H9 (cell line): ENCODE measurements at regions not wholly inside any gene's neighbourhood (a gene's known extent, or its start where the extent isn't known, plus 50 kb on each side); places are given as distances from the start of the nearest gene placed in this dataset.
"Not testable (repeated sequence)": the region's sequence is repeated elsewhere in the genome, so short reads cannot be mapped to it uniquely, and the experiment has no call there.

ENCODE experiments used
- DNase-seq: peaks from one replicate; pipeline ENCODE4 v3.0.0-alpha.2; 2017
- H2AFZ ChIP-seq: one replicate; pipeline ENCODE4 v1.6.1; 2013; ENCODE audit warnings: mild to moderate bottlenecking, low read length, control low read depth, moderate library complexity
- H2AK5ac ChIP-seq: 2 replicates; pipeline ENCODE4 v1.6.1; 2013; ENCODE audit warnings: low read length, control low read depth, mixed read lengths; ENCODE audit not compliant: insufficient read length
- H2BK120ac ChIP-seq: one replicate; pipeline ENCODE4 v1.6.1; 2013; ENCODE audit warnings: low read depth, mild to moderate bottlenecking, low read length, control low read depth, inconsistent platforms; ENCODE audit not compliant: poor library complexity, severe bottlenecking
- H2BK12ac ChIP-seq: 2 replicates; pipeline ENCODE4 v1.6.1; 2013; ENCODE audit warnings: low read length, control low read depth, mixed read lengths, low read depth; ENCODE audit not compliant: insufficient read length
- H2BK15ac ChIP-seq: 2 replicates; pipeline ENCODE4 v1.6.1; 2013; ENCODE audit warnings: low read depth, low read length, control low read depth
- H2BK20ac ChIP-seq: one replicate; pipeline ENCODE4 v1.6.1; 2013; ENCODE audit warnings: low read depth, mild to moderate bottlenecking, low read length, control low read depth, inconsistent platforms; ENCODE audit not compliant: poor library complexity, severe bottlenecking
- H2BK5ac ChIP-seq: 2 replicates; pipeline ENCODE4 v1.6.1; 2013; ENCODE audit warnings: low read length, control low read depth, mixed read lengths; ENCODE audit not compliant: insufficient read length
- H3K14ac ChIP-seq: 2 replicates; pipeline ENCODE4 v1.6.1; 2013; ENCODE audit warnings: low read length, control low read depth; ENCODE audit not compliant: insufficient read depth
- H3K18ac ChIP-seq: 2 replicates; pipeline ENCODE4 v1.6.1; 2013; ENCODE audit warnings: low read depth, mild to moderate bottlenecking, mixed read lengths, low read length, control low read depth; ENCODE audit not compliant: insufficient read length
- H3K23ac ChIP-seq: 2 replicates; pipeline ENCODE4 v1.6.1; 2013; ENCODE audit warnings: low read length, control low read depth, mixed read lengths, low read depth; ENCODE audit not compliant: insufficient read length
- H3K23me2 ChIP-seq: 2 replicates; pipeline ENCODE4 v1.6.1; 2013; ENCODE audit warnings: low read depth, mild to moderate bottlenecking, mixed read lengths, low read length, control low read depth; ENCODE audit not compliant: insufficient read length, poor library complexity, severe bottlenecking
- H3K27ac ChIP-seq: 2 replicates; pipeline ENCODE4 v1.5.1; 2013; ENCODE audit warnings: low read length, control low read depth, mixed read lengths, low read depth; ENCODE audit not compliant: insufficient read length
- H3K27me3 ChIP-seq: 2 replicates; pipeline ENCODE4 v1.6.1; 2013; ENCODE audit warnings: low read length, control low read depth, inconsistent platforms; ENCODE audit not compliant: insufficient read depth
- H3K4ac ChIP-seq: 2 replicates; pipeline ENCODE4 v1.6.1; 2013; ENCODE audit warnings: low read depth, mild to moderate bottlenecking, control low read depth, inconsistent platforms, low read length, moderate library complexity
- H3K4me1 ChIP-seq: 2 replicates; pipeline ENCODE4 v1.6.1; 2013; ENCODE audit warnings: low read length, control low read depth, inconsistent platforms; ENCODE audit not compliant: insufficient read depth
- H3K4me2 ChIP-seq: 2 replicates; pipeline ENCODE4 v1.6.1; 2013; ENCODE audit warnings: low read length, control low read depth, mixed read lengths; ENCODE audit not compliant: insufficient read length, insufficient read depth
- H3K56ac ChIP-seq: 2 replicates; pipeline ENCODE4 v1.6.1; 2013; ENCODE audit warnings: low read depth, mild to moderate bottlenecking, mixed read lengths, low read length, control low read depth; ENCODE audit not compliant: insufficient read length
- H3K79me1 ChIP-seq: 2 replicates; pipeline ENCODE4 v1.6.1; 2013; ENCODE audit warnings: low read depth, mild to moderate bottlenecking, moderate library complexity, low read length, control low read depth, inconsistent platforms; ENCODE audit not compliant: insufficient read depth, poor library complexity, severe bottlenecking
- H3K79me2 ChIP-seq: 2 replicates; pipeline ENCODE4 v1.6.1; 2013; ENCODE audit warnings: low read length, control low read depth, inconsistent platforms; ENCODE audit not compliant: insufficient read depth
- H3K9ac ChIP-seq: 2 replicates; pipeline ENCODE4 v1.6.1; 2013; ENCODE audit warnings: low read length, control low read depth, mixed read lengths; ENCODE audit not compliant: insufficient read length; ENCODE audit errors: extremely low read depth
- H3K9me3 ChIP-seq: one replicate; pipeline ENCODE4 v1.6.1; 2013; ENCODE audit warnings: low read depth, low read length, inconsistent platforms; ENCODE audit not compliant: control insufficient read depth
- H3T11ph ChIP-seq: one replicate; pipeline ENCODE4 v1.6.1; 2013; ENCODE audit warnings: mild to moderate bottlenecking, low read length, control low read depth, inconsistent platforms
- H4K20me1 ChIP-seq: one replicate; pipeline ENCODE4 v1.6.1; 2013; ENCODE audit not compliant: control insufficient read depth, insufficient read length, insufficient read depth
- H4K5ac ChIP-seq: 2 replicates; pipeline ENCODE4 v1.6.1; 2013; ENCODE audit warnings: low read depth, mild to moderate bottlenecking, mixed read lengths, low read length, control low read depth; ENCODE audit not compliant: insufficient read length
- H4K8ac ChIP-seq: replicated peaks from 2 replicates; pipeline ENCODE4 v1.6.1; 2013; ENCODE audit warnings: low read length, control low read depth, mixed read lengths, low read depth; ENCODE audit not compliant: insufficient read length
- H4K91ac ChIP-seq: 2 replicates; pipeline ENCODE4 v1.6.1; 2013; ENCODE audit warnings: low read depth, mild to moderate bottlenecking, moderate library complexity, mixed read lengths, low read length, control low read depth; ENCODE audit not compliant: insufficient read length
- H3K27ac Mint-ChIP-seq, 3 experiments: 2 replicates in 2 of 3; 3 replicates in 1 of 3; pipeline ENCODE4 v1.8.0; 2020 to 2021; ENCODE audit warnings: mixed read lengths in 3 of 3, mild to moderate bottlenecking in 1 of 3, moderate library complexity in 1 of 3
- H3K27me3 Mint-ChIP-seq: 2 replicates; pipeline ENCODE4 v1.8.0; 2021; ENCODE audit warnings: low read depth, mild to moderate bottlenecking, moderate library complexity, mixed read lengths
- H3K36me3 Mint-ChIP-seq, 3 experiments: 2 replicates in 2 of 3; 3 replicates in 1 of 3; pipeline ENCODE4 v1.8.0; 2020 to 2021; ENCODE audit warnings: low read depth in 3 of 3, mixed read lengths in 3 of 3; ENCODE audit not compliant: insufficient read depth in 1 of 3
- H3K4me1 Mint-ChIP-seq, 2 experiments: 2 replicates each; pipeline ENCODE4 v1.8.0; 2020; ENCODE audit warnings: mixed read lengths in 2 of 2
- H3K4me3 Mint-ChIP-seq, 2 experiments: 2 replicates in 1 of 2; 3 replicates in 1 of 2; pipeline ENCODE4 v1.8.0; 2020 to 2021; ENCODE audit warnings: mild to moderate bottlenecking in 2 of 2, mixed read lengths in 2 of 2, moderate library complexity in 1 of 2
- H3K9me3 Mint-ChIP-seq, 2 experiments: 2 replicates in 1 of 2; 3 replicates in 1 of 2; pipeline ENCODE4 v1.8.0; 2020; ENCODE audit warnings: mild to moderate bottlenecking in 2 of 2, mixed read lengths in 2 of 2, moderate library complexity in 1 of 2
- CTCF ChIP-seq: fragments of 200-600 bp; sonication (generic); conservative IDR thresholded peaks from 3 replicates; pipeline ENCODE4 v1.8.0; 2021; ENCODE audit warnings: antibody characterized with exemption, mild to moderate bottlenecking
- WGBS: extraction: QIAGEN DNeasy Blood & Tissue Kit; methylation state at CpG from one replicate; pipeline ENCODE4 v1.1.7; 2013; ENCODE audit warnings: missing lambda C conversion rate, low lambda C conversion rate, mixed read lengths; ENCODE audit not compliant: insufficient read length; ENCODE audit errors: extremely low coverage; 5-methylcytosine and 5-hydroxymethylcytosine counted together

GRCh38 chr12:89151536-89151935 is 200.8 kb downstream of the DUSP6 start:
- H4K20me1 ChIP-seq, result no peaks in the 10 kb centered on the region
- H3K9me3 Mint-ChIP-seq, result peaks cover 16 to 26% of the 10 kb centered on the region in 2 experiments
- no peak overlapping the region for H3K23ac ChIP-seq
- H3K4me2 ChIP-seq, result no peak overlapping the region
- H3K4me3 Mint-ChIP-seq, result no peak overlapping the region
- peaks cover 10 to 15% (median 14%) of the 10 kb centered on the region in 3 experiments; a peak in 6 of 7 replicates for H3K36me3 Mint-ChIP-seq
- no CpG with 5 or more reads among the region's 1 CpG for WGBS
- no peak overlapping the region for H4K8ac ChIP-seq
- DNase-seq, result no peak
- H2AFZ ChIP-seq, result no peak overlapping the region
- H4K5ac ChIP-seq, result no peak overlapping the region
- H3K4me1 ChIP-seq, result no peaks in the 10 kb centered on the region
- no peak overlapping the region for H3K27ac ChIP-seq
- H3K9ac ChIP-seq, result no peak overlapping the region
- H4K91ac ChIP-seq, result no peak overlapping the region
- H3K4me1 Mint-ChIP-seq, result peaks cover 7 to 9% of the 10 kb centered on the region in 2 experiments
- H3K79me2 ChIP-seq, result no peaks in the 10 kb centered on the region
- no peak overlapping the region for H3K4ac ChIP-seq
- peaks cover 28% of the 10 kb centered on the region for H3K27me3 Mint-ChIP-seq
- no peaks in the 10 kb centered on the region for H3K27me3 ChIP-seq
- H2BK12ac ChIP-seq, result no peak overlapping the region
- H3K9me3 ChIP-seq, result peaks cover 5% of the 10 kb centered on the region
- no peak overlapping the region for H2BK20ac ChIP-seq
- no peak overlapping the region for H2AK5ac ChIP-seq
- TF ChIP-seq CTCF, result no peak
- H3K18ac ChIP-seq, result no peak overlapping the region
- no peak overlapping the region for H2BK5ac ChIP-seq
- H3T11ph ChIP-seq, result no peak overlapping the region
- H3K79me1 ChIP-seq, result no peaks in the 10 kb centered on the region
- H3K27ac Mint-ChIP-seq, result no peak overlapping the region; a peak in 1 of 7 replicates
- no peak overlapping the region for H2BK15ac ChIP-seq
- H3K56ac ChIP-seq, result no peak overlapping the region
- no peak overlapping the region for H2BK120ac ChIP-seq
- no peaks in the 10 kb centered on the region for H3K23me2 ChIP-seq
- H3K14ac ChIP-seq, result no peak overlapping the region

GRCh38 chr12:89150789-89151188 is 201.5 kb downstream of the DUSP6 start:
- H3K9ac ChIP-seq, H2BK15ac ChIP-seq, H3K14ac ChIP-seq, H3K4me3 Mint-ChIP-seq, H3K18ac ChIP-seq, DNase-seq, H2BK20ac ChIP-seq, H3K4me1 ChIP-seq, H3K4me1 Mint-ChIP-seq, H2AK5ac ChIP-seq, H3K4me2 ChIP-seq, H3T11ph ChIP-seq, H4K20me1 ChIP-seq, H2BK120ac ChIP-seq, H4K8ac ChIP-seq, H3K9me3 ChIP-seq, H3K23ac ChIP-seq, H3K56ac ChIP-seq, H2AFZ ChIP-seq, H3K79me1 ChIP-seq, H2BK12ac ChIP-seq, H3K27ac ChIP-seq, H3K4ac ChIP-seq, H3K79me2 ChIP-seq, H4K5ac ChIP-seq, H3K27me3 ChIP-seq, H2BK5ac ChIP-seq, H4K91ac ChIP-seq, H3K27ac Mint-ChIP-seq, H3K23me2 ChIP-seq: not testable (repeated sequence)
- no CpG with 5 or more reads among the region's 3 CpGs for WGBS
- H3K27me3 Mint-ChIP-seq, result peaks cover 28% of the 10 kb centered on the region
- peaks cover 10 to 15% (median 14%) of the 10 kb centered on the region in 3 experiments; a peak in 6 of 7 replicates for H3K36me3 Mint-ChIP-seq
- peaks cover 16 to 26% of the 10 kb centered on the region in 2 experiments for H3K9me3 Mint-ChIP-seq
